WTC11 (cell line): ENCODE measurements at regions not wholly inside any gene's neighbourhood (a gene's known extent, or its start where the extent isn't known, plus 50 kb on each side); places are given as distances from the start of the nearest gene placed in this dataset.

Source experiments
- ATAC-seq: fragments of 200-7000 bp; cut with Tn5 transposase; 2 replicates; pipeline ENCODE4 v1.10.0; 2021; ENCODE audit warnings: mild to moderate bottlenecking, moderate library complexity
- CTCF ChIA-PET: fragments of 300-600 bp; sonication (Branson Sonifier 250); formaldehyde crosslinking; loops from one replicate; lab custom pipeline; 2021; ENCODE audit warnings: antibody characterized with exemption; lab: Charles Lee
- POLR2A ChIA-PET: fragments of 350-600 bp; sonication (Branson Sonifier 250); formaldehyde crosslinking; loops from one replicate; lab custom pipeline; 2021; ENCODE audit warnings: antibody characterized with exemption; lab: Charles Lee
- DNase-seq: peaks from one replicate; pipeline ENCODE4 v3.0.0; 2021; ENCODE audit warnings: low spot score
- H3K27ac Mint-ChIP-seq: 2 replicates; pipeline ENCODE4 v1.8.0; 2021; ENCODE audit warnings: mixed read lengths
- H3K27me3 Mint-ChIP-seq: 2 replicates; pipeline ENCODE4 v1.8.0; 2021; ENCODE audit warnings: low read depth, mild to moderate bottlenecking, moderate library complexity, mixed read lengths
- H3K36me3 Mint-ChIP-seq: 2 replicates; pipeline ENCODE4 v1.8.0; 2021; ENCODE audit warnings: mixed read lengths
- H3K4me1 Mint-ChIP-seq: 2 replicates; pipeline ENCODE4 v1.8.0; 2022; ENCODE audit warnings: mixed read lengths
- H3K4me3 Mint-ChIP-seq: 2 replicates; pipeline ENCODE4 v1.8.0; 2021; ENCODE audit warnings: mild to moderate bottlenecking, moderate library complexity, mixed read lengths
- H3K9me3 Mint-ChIP-seq: 2 replicates; pipeline ENCODE4 v1.8.0; 2021; ENCODE audit warnings: mixed read lengths
- CTCF ChIP-seq: fragments of 200-600 bp; IDR thresholded peaks from 2 replicates; pipeline ENCODE4 v1.8.0; 2022; ENCODE audit warnings: antibody characterized with exemption
- ESRRA ChIP-seq: sonication (generic); formaldehyde crosslinking; IDR thresholded peaks from 2 replicates; pipeline ENCODE4 v1.8.1; 2022; ENCODE audit warnings: mild to moderate bottlenecking, missing genetic modification reagents, borderline replicate concordance
- ETV6 ChIP-seq: sonication (generic); formaldehyde crosslinking; IDR thresholded peaks from 2 replicates; pipeline ENCODE4 v1.8.1; 2022; ENCODE audit warnings: mild to moderate bottlenecking, missing genetic modification reagents
- FOXK1 ChIP-seq: sonication (generic); formaldehyde crosslinking; IDR thresholded peaks from 2 replicates; pipeline ENCODE4 v1.8.0; 2022; ENCODE audit warnings: mild to moderate bottlenecking, moderate library complexity, missing genetic modification reagents
- FOXP1 ChIP-seq: sonication (generic); formaldehyde crosslinking; IDR thresholded peaks from 2 replicates; pipeline ENCODE4 v1.8.0; 2022; ENCODE audit warnings: missing genetic modification reagents, mild to moderate bottlenecking, moderate library complexity, borderline replicate concordance
- FOXP4 ChIP-seq: sonication (generic); formaldehyde crosslinking; IDR thresholded peaks from 2 replicates; pipeline ENCODE4 v1.8.0; 2022; ENCODE audit warnings: mild to moderate bottlenecking, missing genetic modification reagents
- GABPB1 ChIP-seq: sonication (generic); formaldehyde crosslinking; IDR thresholded peaks from 2 replicates; pipeline ENCODE4 v1.8.1; 2023; ENCODE audit warnings: mild to moderate bottlenecking, missing genetic modification reagents
- IRF2 ChIP-seq: sonication (generic); formaldehyde crosslinking; IDR thresholded peaks from 2 replicates; pipeline ENCODE4 v1.8.0; 2022; ENCODE audit warnings: low read depth, missing genetic modification reagents, borderline replicate concordance
- MYBL2 ChIP-seq: sonication (generic); formaldehyde crosslinking; IDR thresholded peaks from 2 replicates; pipeline ENCODE4 v1.8.1; 2023; ENCODE audit warnings: mild to moderate bottlenecking, moderate library complexity, missing genetic modification reagents
- NFYB ChIP-seq: sonication (generic); formaldehyde crosslinking; conservative IDR thresholded peaks from 2 replicates; pipeline ENCODE4 v1.8.0; 2022; ENCODE audit warnings: low read depth, missing genetic modification reagents
- PRDM15 ChIP-seq: sonication (generic); formaldehyde crosslinking; IDR thresholded peaks from 2 replicates; pipeline ENCODE4 v1.8.0; 2022; ENCODE audit warnings: missing genetic modification reagents
- PREB ChIP-seq: sonication (generic); formaldehyde crosslinking; IDR thresholded peaks from 2 replicates; pipeline ENCODE4 v1.8.1; 2022; ENCODE audit warnings: mild to moderate bottlenecking, missing genetic modification reagents, moderate library complexity, borderline replicate concordance
- PRRX2 ChIP-seq: fragments of 250-450 bp; sonication (Bioruptor Pico); IDR thresholded peaks from 2 replicates; pipeline ENCODE4 v1.8.0; 2021; ENCODE audit warnings: mild to moderate bottlenecking
- ZNF317 ChIP-seq: sonication (generic); formaldehyde crosslinking; IDR thresholded peaks from 2 replicates; pipeline ENCODE4 v1.8.1; 2023; ENCODE audit warnings: low read depth, mild to moderate bottlenecking, moderate library complexity, missing genetic modification reagents, borderline replicate concordance
- ZNF532 ChIP-seq: fragments of 250-450 bp; sonication (Bioruptor Pico); IDR thresholded peaks from 2 replicates; pipeline ENCODE4 v1.9.0; 2021; ENCODE audit warnings: mild to moderate bottlenecking, borderline replicate concordance
- ZNF671 ChIP-seq: fragments of 250-450 bp; sonication (Bioruptor Pico); IDR thresholded peaks from 2 replicates; pipeline ENCODE4 v1.8.0; 2021; ENCODE audit warnings: mild to moderate bottlenecking

- Mint-ChIP-seq H3K36me3 (no peaks in the 10 kb centered on the region), H3K27ac (peak overlapping the region; percentile 98), H3K4me1 (peaks cover 28% of the 10 kb centered on the region), H3K27me3 (no peaks in the 10 kb centered on the region), H3K4me3 (peak overlapping the region; percentile 8), H3K9me3 (peaks cover 5% of the 10 kb centered on the region)
- POLR2A ChIA-PET = no interaction called here
- TF ChIP-seq MYBL2 (CRISPR knock-in tag) (no peak), PRRX2 (no peak)
- DNase-seq (no peak), ATAC-seq (peak; percentile 74)
- CTCF ChIA-PET = interaction anchor here (0.6 kb wide), 1 partner anchor 316 kb away, joined by 3 read pairs; no protein-coding TSS in a partner anchor
Observed at GRCh38 chr18:39168723-39169122, 1603.1 kb upstream of the CELF4 start.

GRCh38 chr18:39167990-39168389, 1602.4 kb upstream of the CELF4 start:
- no peak for DNase-seq
- no peak overlapping the region for H3K4me3 Mint-ChIP-seq
- TF ChIP-seq FOXP1 (CRISPR knock-in tag) = no peak
- no peak for TF ChIP-seq ESRRA (CRISPR knock-in tag)
- no peak for TF ChIP-seq FOXP4
- TF ChIP-seq, all 79 proteins: peak for 0
- no peaks in the 10 kb centered on the region for H3K27me3 Mint-ChIP-seq
- peaks cover 29% of the 10 kb centered on the region for H3K4me1 Mint-ChIP-seq
- no peaks in the 10 kb centered on the region for H3K36me3 Mint-ChIP-seq
- ATAC-seq = peak; percentile 70
- H3K9me3 Mint-ChIP-seq = peaks cover 7% of the 10 kb centered on the region
- no peak overlapping the region for H3K27ac Mint-ChIP-seq
- ChIA-PET CTCF (interaction anchor here (0.6 kb wide), 1 partner anchor 315 kb away, joined by 3 read pairs; no protein-coding TSS in a partner anchor), POLR2A (no interaction called here)

- DNase-seq = no peak
- Mint-ChIP-seq H3K4me3 (no peak overlapping the region), H3K27ac (no peak overlapping the region)
Observed at GRCh38 chr18:39166776-39167175, 1601.2 kb upstream of the CELF4 start.

More at GRCh38 chr18:39166776-39167175, 1601.2 kb upstream of the CELF4 start:
- no peaks in the 10 kb centered on the region for H3K27me3 Mint-ChIP-seq
- CTCF ChIA-PET = no interaction called here
- TF ChIP-seq CTCF (no peak), IRF2 (CRISPR knock-in tag) (no peak), PRDM15 (no peak), NFYB (no peak), ETV6 (CRISPR knock-in tag) (no peak), FOXK1 (CRISPR knock-in tag) (no peak), ZNF317 (CRISPR knock-in tag) (no peak), ZNF532 (CRISPR knock-in tag) (no peak), PREB (CRISPR knock-in tag) (no peak), GABPB1 (CRISPR knock-in tag) (no peak), ZNF671 (CRISPR knock-in tag) (no peak)
- H3K4me1 Mint-ChIP-seq = peaks cover 35% of the 10 kb centered on the region
- H3K36me3 Mint-ChIP-seq = no peaks in the 10 kb centered on the region
- POLR2A ChIA-PET = no interaction called here
- ATAC-seq = no peak
- H3K9me3 Mint-ChIP-seq = peaks cover 8% of the 10 kb centered on the region
